Activated naive CD8-positive, alpha-beta T cell (primary cell): ENCODE measurements at regions not wholly inside any gene's neighbourhood (a gene's known extent, or its start where the extent isn't known, plus 50 kb on each side); places are given as distances from the start of the nearest gene placed in this dataset.
"Not testable (repeated sequence)": the region's sequence is repeated elsewhere in the genome, so short reads cannot be mapped to it uniquely, and the experiment has no call there.

Experiments
- H3K27ac Mint-ChIP-seq: one replicate; pipeline ENCODE4 v1.8.0; 2021; ENCODE audit warnings: mixed read lengths
- H3K27me3 Mint-ChIP-seq: one replicate; pipeline ENCODE4 v1.8.0; 2021; ENCODE audit warnings: mixed read lengths
- H3K36me3 Mint-ChIP-seq: one replicate; pipeline ENCODE4 v1.8.0; 2021; ENCODE audit warnings: mixed read lengths
- H3K4me1 Mint-ChIP-seq: one replicate; pipeline ENCODE4 v1.8.0; 2021; ENCODE audit warnings: low read depth, mixed read lengths
- H3K4me3 Mint-ChIP-seq: one replicate; pipeline ENCODE4 v1.8.0; 2021; ENCODE audit warnings: mild to moderate bottlenecking, mixed read lengths
- H3K9me3 Mint-ChIP-seq: one replicate; pipeline ENCODE4 v1.8.0; 2021; ENCODE audit warnings: low read depth, mixed read lengths

DNA sequence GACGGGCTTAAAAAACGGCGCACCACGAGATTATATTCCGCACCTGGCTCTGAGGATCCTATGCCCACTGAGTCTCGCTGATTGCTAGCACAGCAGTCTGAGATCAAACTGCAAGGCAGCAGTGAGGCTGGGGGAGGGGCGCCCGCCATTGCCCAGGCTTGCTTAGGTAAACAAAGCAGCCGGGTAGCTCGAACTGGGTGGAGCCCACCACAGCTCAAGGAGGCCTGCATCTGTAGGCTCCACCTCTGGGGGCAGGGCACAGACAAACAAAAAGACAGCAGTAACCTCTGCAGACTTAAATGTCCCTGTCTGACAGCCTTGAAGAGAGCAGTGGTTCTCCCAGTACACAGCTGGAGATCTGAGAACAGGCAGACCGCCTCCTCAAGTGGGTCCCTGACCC is 725.6 kb downstream of the NUP35 start:
- not testable (repeated sequence) for H3K4me3 Mint-ChIP-seq, H3K27ac Mint-ChIP-seq, H3K4me1 Mint-ChIP-seq, H3K36me3 Mint-ChIP-seq, H3K27me3 Mint-ChIP-seq
- peaks cover 12% of the 10 kb centered on the region for H3K9me3 Mint-ChIP-seq

DNA sequence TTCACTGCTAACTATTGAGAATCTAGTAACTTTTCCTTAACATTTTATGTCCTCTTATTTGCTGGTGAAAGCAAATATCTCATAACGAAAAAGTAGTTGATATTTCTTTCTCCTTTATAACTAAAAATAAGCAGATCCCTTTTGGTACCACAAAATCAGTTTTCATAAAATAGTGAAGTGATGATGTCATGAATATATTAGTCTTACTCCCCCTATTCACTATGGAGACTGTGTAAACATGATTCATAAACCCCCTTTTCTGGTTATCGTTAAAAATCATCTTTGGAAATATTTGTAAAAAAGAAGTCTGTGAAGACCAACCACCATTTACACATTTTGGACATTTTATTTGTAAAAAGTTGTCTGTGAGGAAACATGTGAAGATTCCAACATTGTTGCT is 734.9 kb downstream of the NUP35 start:
- H3K27ac Mint-ChIP-seq, result no peak overlapping the region
- no peaks in the 10 kb centered on the region for H3K4me1 Mint-ChIP-seq
- no peaks in the 10 kb centered on the region for H3K36me3 Mint-ChIP-seq
- H3K9me3 Mint-ChIP-seq, result peaks cover 4% of the 10 kb centered on the region
- H3K27me3 Mint-ChIP-seq, result no peaks in the 10 kb centered on the region
- no peak overlapping the region for H3K4me3 Mint-ChIP-seq

DNA sequence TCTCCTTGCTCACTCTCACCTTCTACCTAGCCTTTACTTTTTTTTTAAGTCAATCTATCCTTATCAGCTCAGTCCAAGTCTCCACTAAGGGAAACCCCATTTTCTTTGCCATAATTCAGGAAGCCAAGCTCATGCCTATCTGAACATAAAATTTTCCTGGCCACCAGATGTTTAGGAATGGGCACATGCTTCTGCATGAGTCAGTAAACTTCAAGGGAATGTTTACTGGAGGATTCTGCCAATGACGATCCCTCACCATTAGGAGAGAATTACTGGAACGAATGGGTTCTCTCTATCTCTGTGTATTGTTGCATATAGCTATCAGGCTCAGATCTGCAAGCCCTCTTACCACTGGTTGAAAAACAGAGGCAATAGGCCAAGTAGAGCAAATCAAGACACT is 731.7 kb upstream of the ZNF804A start:
- Mint-ChIP-seq H3K27ac (no peak overlapping the region), H3K4me3 (no peak overlapping the region), H3K36me3 (no peaks in the 10 kb centered on the region), H3K4me1 (no peaks in the 10 kb centered on the region), H3K9me3 (no peaks in the 10 kb centered on the region), H3K27me3 (no peaks in the 10 kb centered on the region)

DNA sequence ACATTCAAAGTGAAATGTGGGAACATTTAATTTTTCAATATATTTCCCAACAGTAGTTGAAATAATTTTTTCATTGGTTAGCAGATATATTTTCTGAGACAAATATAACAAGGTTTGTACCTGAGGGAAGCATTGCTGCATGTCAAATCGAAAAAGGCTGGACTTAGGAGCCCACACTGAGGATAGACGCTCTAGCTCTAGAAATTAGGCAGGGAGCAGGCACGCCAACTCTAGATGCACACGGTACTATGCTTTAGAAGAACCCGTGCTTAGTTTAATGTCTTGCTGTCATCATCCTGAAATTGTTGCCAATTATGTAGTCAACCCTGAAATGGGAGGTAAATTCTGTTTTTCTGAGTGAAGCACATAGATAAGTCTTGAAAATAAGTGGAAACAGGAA is 731.1 kb upstream of the ZNF804A start:
- H3K4me3 Mint-ChIP-seq, result no peak overlapping the region
- H3K36me3 Mint-ChIP-seq, result no peaks in the 10 kb centered on the region
- no peaks in the 10 kb centered on the region for H3K27me3 Mint-ChIP-seq
- H3K9me3 Mint-ChIP-seq, result no peaks in the 10 kb centered on the region
- no peak overlapping the region for H3K27ac Mint-ChIP-seq
- no peaks in the 10 kb centered on the region for H3K4me1 Mint-ChIP-seq

DNA sequence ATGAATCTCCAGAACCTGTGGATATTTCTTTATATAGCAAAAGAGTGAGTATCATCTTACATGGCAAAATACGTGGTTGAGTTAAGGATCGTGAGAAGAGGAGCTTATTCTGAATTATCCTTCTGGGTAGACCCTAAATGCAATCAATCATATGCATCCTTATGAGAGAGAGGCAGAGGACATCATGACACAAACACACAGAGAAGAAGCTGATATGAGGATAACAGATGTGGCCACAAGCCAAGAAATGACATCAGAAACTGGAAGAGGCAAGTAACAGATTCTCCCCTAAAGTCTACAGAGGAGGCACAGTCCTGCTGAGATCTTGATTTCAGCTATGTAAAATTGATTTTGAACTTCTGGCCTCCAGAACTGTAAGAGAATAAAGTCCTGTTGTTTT is 730.2 kb upstream of the ZNF804A start:
- H3K4me3 Mint-ChIP-seq, result no peak overlapping the region
- no peaks in the 10 kb centered on the region for H3K4me1 Mint-ChIP-seq
- H3K9me3 Mint-ChIP-seq, result no peaks in the 10 kb centered on the region
- no peaks in the 10 kb centered on the region for H3K36me3 Mint-ChIP-seq
- H3K27ac Mint-ChIP-seq, result no peak overlapping the region
- no peaks in the 10 kb centered on the region for H3K27me3 Mint-ChIP-seq

DNA sequence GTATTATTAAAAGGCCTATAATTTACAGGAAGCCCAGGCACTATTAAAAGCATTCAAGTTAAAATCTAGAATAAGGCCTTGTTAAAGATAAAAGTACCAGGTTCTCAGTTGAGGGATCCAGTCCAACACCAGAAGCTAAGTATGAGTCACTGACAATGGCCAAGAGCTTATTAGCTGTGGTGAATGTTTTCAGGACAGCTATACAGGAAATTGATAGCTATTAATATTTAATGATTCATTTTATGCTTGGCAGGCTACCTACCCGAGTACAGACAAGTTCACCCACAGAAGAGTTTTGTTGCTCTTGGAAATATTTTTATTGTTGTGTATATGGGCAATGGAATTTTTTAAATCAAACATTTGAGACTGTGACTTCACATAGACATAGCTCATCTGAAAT is 729.6 kb upstream of the ZNF804A start:
- Mint-ChIP-seq H3K4me1 (no peaks in the 10 kb centered on the region), H3K27ac (no peak overlapping the region)

DNA sequence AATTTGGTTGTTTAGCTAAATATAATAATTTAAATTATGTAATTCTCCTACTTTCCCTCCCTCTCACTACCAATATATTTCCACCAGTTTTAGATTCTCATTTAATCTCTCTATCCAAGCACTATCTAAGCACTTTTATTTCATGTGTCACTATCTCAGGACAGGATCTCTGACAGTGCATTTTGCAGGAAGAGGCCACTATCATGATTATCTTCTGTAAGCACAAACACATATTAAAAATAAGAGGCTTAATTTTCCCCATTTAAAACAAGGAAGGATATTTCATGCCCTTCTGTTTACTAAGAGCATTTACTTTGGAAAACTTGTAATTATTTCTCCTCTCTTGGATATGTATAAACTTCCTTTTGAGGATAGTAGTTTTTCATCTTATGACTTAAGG is 726.2 kb upstream of the ZNF804A start:
- H3K9me3 Mint-ChIP-seq, result no peaks in the 10 kb centered on the region
- H3K4me3 Mint-ChIP-seq, result no peak overlapping the region
- H3K36me3 Mint-ChIP-seq, result no peaks in the 10 kb centered on the region
- H3K4me1 Mint-ChIP-seq, result no peaks in the 10 kb centered on the region
- no peak overlapping the region for H3K27ac Mint-ChIP-seq
- no peaks in the 10 kb centered on the region for H3K27me3 Mint-ChIP-seq

More for the DNA sequence above, 729.6 kb upstream of the ZNF804A start:
- no peak overlapping the region for H3K4me3 Mint-ChIP-seq
- no peaks in the 10 kb centered on the region for H3K27me3 Mint-ChIP-seq
- no peaks in the 10 kb centered on the region for H3K9me3 Mint-ChIP-seq
- H3K36me3 Mint-ChIP-seq, result no peaks in the 10 kb centered on the region

DNA sequence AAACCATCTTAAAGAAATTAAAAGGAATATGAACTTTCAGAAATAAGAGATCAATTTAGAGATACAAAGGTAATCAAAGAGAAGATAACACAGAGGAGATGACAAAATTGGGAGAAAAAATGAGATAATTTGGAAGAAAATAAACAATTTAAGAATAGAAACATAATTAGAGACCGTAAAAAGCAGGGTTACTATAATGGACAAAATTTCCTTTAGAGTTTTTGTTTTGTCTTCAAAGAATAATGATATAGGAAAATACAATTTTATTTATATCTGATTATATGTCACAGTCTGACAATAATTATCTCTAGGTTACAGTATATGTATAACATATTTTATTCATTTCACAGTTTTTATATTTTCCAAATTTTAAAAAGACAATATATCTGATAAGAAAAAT is 716.4 kb upstream of the ZNF804A start:
- no peaks in the 10 kb centered on the region for H3K36me3 Mint-ChIP-seq
- no peak overlapping the region for H3K27ac Mint-ChIP-seq
- no peaks in the 10 kb centered on the region for H3K4me1 Mint-ChIP-seq
- H3K9me3 Mint-ChIP-seq, result peaks cover 8% of the 10 kb centered on the region
- H3K27me3 Mint-ChIP-seq, result no peaks in the 10 kb centered on the region
- H3K4me3 Mint-ChIP-seq, result no peak overlapping the region

DNA sequence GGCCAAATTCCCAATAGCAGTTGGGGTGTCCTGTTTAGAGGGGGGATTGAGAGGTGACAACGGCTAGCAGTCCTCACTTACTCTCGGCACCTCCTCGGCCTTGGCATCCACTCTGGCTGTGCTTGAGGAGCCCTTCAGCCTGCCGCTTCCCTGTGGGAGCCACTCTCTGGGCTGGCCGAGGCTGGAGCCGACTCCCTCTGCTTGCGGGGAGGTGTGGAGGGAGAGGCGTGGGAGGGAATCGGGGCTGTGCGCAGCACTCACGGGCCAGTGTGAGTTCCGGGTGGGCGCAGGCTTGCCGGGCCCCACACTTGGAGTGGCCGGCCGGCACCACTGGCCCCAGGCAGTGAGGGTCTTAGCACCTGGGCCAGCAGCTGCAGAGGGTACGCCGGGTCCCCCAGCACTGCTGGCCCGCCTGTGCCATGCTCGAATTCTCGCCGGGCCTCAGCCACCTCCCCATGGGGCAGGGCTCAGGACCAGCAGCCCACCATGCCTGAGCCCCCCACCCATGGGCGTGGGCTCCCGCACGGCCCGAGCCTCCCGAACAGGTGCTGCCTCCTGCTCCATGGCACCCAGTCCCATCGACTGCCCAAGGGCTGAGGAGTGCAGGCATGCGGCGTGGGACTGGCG is 705.9 kb upstream of the ZNF804A start:
- no peak overlapping the region for H3K4me3 Mint-ChIP-seq
- no peak overlapping the region for H3K27ac Mint-ChIP-seq
- H3K36me3 Mint-ChIP-seq, result no peaks in the 10 kb centered on the region
- no peaks in the 10 kb centered on the region for H3K27me3 Mint-ChIP-seq
- peaks cover 5% of the 10 kb centered on the region for H3K9me3 Mint-ChIP-seq
- H3K4me1 Mint-ChIP-seq, result no peaks in the 10 kb centered on the region

DNA sequence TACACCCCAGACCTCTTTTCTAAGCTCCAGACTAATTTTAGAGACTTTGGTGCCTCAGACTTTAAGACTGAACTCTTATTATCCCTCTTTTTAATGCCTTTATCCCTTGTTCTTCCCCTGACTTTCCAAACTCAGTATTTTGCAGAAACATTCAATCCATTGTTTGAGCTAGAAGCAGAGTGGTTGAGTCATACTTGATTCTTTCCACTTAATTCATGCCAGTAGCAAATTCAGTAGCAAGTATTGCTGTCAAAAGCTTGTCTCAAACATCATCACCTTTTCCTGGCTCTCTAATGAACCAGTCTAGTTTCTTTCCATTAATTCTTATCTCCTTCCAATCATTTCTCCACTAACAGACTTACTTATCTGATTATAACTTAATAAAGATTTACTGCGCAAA is 699.7 kb upstream of the ZNF804A start:
- Mint-ChIP-seq H3K4me3 (no peak overlapping the region), H3K27me3 (no peaks in the 10 kb centered on the region), H3K4me1 (no peaks in the 10 kb centered on the region), H3K27ac (no peak overlapping the region), H3K9me3 (peaks cover 11% of the 10 kb centered on the region), H3K36me3 (no peaks in the 10 kb centered on the region)

DNA sequence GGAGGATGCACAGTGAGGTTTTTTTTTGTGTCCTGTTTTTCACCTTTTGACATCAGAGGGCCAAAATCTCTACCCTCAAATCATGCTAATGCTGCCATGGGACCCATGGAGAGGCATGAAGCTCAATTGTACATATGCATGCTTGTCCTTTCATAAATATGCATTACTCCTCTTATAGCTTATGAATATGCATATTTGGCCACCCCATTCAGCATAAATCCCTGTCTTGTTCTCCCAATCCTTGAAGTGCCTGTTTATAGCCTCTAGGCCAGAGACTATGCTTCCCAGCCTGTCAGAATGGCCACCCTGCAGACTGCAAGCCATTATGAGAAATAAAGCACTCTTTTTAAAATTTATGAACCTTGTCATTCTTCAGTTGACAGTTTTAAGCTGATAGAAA is 696.4 kb upstream of the ZNF804A start:
- Mint-ChIP-seq H3K4me1 (no peaks in the 10 kb centered on the region), H3K9me3 (peaks cover 17% of the 10 kb centered on the region), H3K27me3 (no peaks in the 10 kb centered on the region), H3K4me3 (no peak overlapping the region), H3K36me3 (no peaks in the 10 kb centered on the region), H3K27ac (no peak overlapping the region)

DNA sequence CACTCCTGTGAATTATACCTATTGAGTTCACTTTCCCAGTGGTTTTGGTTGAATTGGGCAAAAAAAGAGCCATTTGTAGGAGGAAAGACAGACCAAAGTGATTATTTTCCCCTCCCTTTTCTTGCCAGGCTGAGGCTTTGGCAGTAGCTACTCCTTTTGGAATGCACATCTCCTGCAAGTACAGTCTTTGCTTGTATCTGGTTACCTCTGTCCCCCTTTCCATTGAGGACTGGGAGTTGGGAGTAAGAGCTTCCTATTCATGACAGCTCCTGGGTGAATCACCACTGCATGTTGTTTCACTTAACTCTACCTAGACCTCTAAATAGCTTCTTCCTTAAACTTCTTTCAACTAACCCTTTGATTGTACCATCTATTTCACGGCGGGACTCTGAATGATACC is 695.3 kb upstream of the ZNF804A start:
- Mint-ChIP-seq H3K9me3 (peaks cover 15% of the 10 kb centered on the region), H3K27me3 (no peaks in the 10 kb centered on the region), H3K4me1 (no peaks in the 10 kb centered on the region), H3K27ac (no peak overlapping the region), H3K36me3 (no peaks in the 10 kb centered on the region), H3K4me3 (no peak overlapping the region)

DNA sequence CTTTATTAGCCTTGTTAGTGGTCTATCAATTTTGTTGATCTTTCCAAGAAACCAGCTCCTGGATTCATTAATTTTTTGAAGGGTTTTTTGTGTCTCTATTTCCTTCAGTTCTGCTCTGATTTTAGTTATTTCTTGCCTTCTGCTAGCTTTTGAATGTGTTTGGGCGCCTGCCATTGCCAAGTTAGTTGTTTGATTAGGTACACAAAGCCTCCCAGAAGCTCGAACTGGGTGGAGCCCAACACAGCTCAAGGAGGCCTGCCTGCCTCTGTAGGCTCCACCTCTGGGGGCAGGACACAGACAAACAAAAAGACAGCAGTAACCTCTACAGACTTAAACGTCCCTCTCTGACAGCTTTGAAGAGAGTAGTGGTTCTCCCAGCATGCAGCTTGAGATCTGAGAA is 682.3 kb upstream of the ZNF804A start:
- H3K36me3 Mint-ChIP-seq, H3K9me3 Mint-ChIP-seq, H3K27me3 Mint-ChIP-seq, H3K4me1 Mint-ChIP-seq, H3K4me3 Mint-ChIP-seq, H3K27ac Mint-ChIP-seq: not testable (repeated sequence)

DNA sequence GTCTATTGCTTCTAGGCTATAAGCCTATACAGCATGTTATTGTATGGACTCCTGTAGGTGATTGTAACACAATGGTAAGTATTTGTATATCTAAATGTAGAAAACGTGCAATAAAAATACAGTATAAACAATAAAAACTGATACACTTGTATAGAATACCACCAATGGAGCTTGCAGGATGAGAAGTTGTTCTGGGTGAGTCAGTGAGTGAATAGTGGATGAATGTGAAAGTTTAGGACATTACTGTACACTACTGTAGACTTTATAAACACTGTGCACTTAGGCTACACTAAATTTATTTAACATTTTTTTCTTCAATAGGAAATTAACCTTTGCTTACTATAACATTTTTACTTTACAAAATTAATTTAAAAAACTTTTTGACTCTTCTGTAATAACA is 679.2 kb upstream of the ZNF804A start:
- no peaks in the 10 kb centered on the region for H3K27me3 Mint-ChIP-seq
- H3K9me3 Mint-ChIP-seq, result peaks cover 8% of the 10 kb centered on the region
- no peaks in the 10 kb centered on the region for H3K36me3 Mint-ChIP-seq
- H3K27ac Mint-ChIP-seq, result no peak overlapping the region
- no peaks in the 10 kb centered on the region for H3K4me1 Mint-ChIP-seq
- H3K4me3 Mint-ChIP-seq, result no peak overlapping the region

DNA sequence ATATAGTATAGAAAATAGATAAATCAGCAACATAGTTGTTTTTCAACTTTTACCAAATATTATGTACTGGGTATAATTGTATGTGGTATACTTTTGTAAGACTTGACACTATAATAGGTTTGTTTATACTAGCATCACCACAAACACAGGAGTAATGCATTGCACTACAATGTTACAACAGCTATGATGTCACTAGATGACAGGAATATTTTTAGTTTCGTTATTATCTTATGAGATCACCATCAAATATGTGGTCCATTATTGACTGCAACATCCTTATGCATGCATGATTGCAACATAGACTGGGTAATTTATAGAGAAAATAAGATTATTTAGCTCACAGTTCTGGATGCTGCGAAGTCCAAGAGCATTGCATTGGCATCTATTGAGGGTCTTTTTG is 678.4 kb upstream of the ZNF804A start:
- no peak overlapping the region for H3K27ac Mint-ChIP-seq
- no peak overlapping the region for H3K4me3 Mint-ChIP-seq
- no peaks in the 10 kb centered on the region for H3K4me1 Mint-ChIP-seq
- H3K36me3 Mint-ChIP-seq, result no peaks in the 10 kb centered on the region
- H3K9me3 Mint-ChIP-seq, result peaks cover 8% of the 10 kb centered on the region
- H3K27me3 Mint-ChIP-seq, result no peaks in the 10 kb centered on the region

DNA sequence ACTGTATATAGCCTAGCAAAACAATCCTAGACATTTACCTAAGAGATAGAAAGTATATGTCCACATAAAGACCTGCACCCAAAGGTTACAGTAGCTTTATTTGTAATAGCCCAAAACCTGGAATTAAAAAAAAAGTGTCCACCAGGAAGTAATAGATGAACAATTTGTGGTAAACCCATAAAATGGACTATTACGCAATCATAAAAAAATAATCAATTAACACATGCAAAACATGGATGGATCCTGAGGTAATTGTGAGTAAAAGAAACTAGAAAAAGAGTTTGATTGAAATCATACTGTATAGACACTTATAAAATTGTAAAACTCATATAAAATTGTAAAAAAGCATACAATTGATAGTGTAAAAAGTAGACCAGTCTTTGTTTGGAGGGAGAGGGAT is 673.0 kb upstream of the ZNF804A start:
- H3K9me3 Mint-ChIP-seq, result peaks cover 16% of the 10 kb centered on the region
- H3K27me3 Mint-ChIP-seq, result no peaks in the 10 kb centered on the region
- no peak overlapping the region for H3K27ac Mint-ChIP-seq
- H3K4me1 Mint-ChIP-seq, result no peaks in the 10 kb centered on the region
- no peak overlapping the region for H3K4me3 Mint-ChIP-seq
- no peaks in the 10 kb centered on the region for H3K36me3 Mint-ChIP-seq
